GM13977 (cell line): ENCODE measurements at regions not wholly inside any gene's neighbourhood (a gene's known extent, or its start where the extent isn't known, plus 50 kb on each side); places are given as distances from the start of the nearest gene placed in this dataset.

Experiments used
- DNase-seq: peaks from one replicate; pipeline ENCODE4 v3.0.0; 2012; ENCODE audit warnings: low spot score
- in situ Hi-C: fragments of 300-500 bp; cut with MboI; formaldehyde crosslinking; loops from one replicate; pipeline ENCODE4 v1.12.0; 2022; ENCODE audit warnings: low sequenced_read_pairs, low pct_unique_long_range_greater_than_20kb, mixed read lengths, inconsistent platforms; ENCODE audit not compliant: unreplicated experiment
- TF ChIP-seq, protein P1 (sequence below): IDR thresholded peaks from 2 replicates; pipeline ENCODE4 v1.5.1; 2012; ENCODE audit warnings: mild to moderate bottlenecking, control low read depth; ENCODE audit not compliant: insufficient read depth; ENCODE audit errors: extremely low read depth, missing control alignments

DNA sequence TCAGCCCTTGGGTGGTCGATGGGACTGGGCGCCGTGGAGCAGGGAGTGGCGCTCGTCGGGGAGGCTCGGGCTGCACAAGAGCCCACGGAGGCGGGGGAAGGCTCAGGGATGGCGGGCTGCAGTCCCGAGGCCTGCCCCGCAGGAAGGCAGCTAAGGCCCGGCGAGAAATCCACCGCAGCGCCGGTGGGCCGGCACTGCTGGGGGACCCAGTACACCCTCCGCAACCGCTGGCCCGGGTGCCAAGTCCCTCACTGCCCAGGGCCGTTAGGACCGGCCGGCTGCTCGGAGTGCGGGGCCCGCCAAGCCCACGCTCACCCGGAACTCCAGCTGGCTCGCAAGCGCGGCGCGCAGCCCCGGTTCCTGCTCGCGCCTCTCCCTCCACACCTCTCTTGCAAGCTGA lies 138.4 kb downstream of the BAMBI start:
- in situ Hi-C loops = no loop called here
- TF ChIP-seq, protein P1, sequence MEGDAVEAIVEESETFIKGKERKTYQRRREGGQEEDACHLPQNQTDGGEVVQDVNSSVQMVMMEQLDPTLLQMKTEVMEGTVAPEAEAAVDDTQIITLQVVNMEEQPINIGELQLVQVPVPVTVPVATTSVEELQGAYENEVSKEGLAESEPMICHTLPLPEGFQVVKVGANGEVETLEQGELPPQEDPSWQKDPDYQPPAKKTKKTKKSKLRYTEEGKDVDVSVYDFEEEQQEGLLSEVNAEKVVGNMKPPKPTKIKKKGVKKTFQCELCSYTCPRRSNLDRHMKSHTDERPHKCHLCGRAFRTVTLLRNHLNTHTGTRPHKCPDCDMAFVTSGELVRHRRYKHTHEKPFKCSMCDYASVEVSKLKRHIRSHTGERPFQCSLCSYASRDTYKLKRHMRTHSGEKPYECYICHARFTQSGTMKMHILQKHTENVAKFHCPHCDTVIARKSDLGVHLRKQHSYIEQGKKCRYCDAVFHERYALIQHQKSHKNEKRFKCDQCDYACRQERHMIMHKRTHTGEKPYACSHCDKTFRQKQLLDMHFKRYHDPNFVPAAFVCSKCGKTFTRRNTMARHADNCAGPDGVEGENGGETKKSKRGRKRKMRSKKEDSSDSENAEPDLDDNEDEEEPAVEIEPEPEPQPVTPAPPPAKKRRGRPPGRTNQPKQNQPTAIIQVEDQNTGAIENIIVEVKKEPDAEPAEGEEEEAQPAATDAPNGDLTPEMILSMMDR = no peak
- DNase-seq = no peak

DNA sequence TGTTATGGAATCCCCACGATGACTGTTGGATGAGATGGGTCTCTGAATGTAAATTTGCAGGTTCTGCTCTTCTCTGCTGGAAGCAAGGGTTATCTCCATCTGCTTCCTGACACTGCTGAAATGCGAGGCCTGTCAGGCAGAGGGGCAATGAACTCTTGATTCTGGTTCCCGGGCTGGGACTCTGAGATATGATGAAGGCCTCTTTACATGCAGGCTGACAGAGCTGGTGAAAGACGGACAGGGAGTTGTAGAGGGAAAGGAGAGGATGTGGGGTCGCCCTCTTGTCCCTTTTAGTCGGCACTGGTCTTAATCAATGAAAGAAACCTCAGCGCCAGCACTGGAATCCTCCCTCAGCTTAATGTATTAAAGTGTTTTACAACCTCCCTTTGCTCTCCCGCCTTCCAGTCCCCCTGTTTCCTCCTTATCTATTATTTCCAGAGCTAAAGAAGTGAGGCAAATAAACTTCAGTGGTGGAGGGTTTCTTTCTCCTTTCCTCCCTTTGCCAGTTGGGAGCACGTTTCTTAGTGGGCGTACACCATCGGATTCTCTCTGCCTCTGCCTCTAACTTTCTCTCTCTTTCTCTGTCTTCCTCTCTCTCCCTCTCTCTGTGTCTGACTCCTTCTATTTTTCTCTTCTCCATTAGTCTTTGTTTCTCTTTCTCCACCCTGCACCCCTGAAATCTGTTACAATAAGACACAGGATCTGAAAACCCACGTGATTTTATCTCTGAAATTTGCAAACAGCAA lies 145.6 kb downstream of the BAMBI start:
- in situ Hi-C loops = no loop called here
- TF ChIP-seq, protein P1 = no peak
- no peak for DNase-seq

- TF ChIP-seq, protein P1 = no peak
- in situ Hi-C loops = no loop called here
- DNase-seq = no peak
Observed at GRCh38 chr10:28823501-28824075, 146.3 kb downstream of the BAMBI start.

GRCh38 chr10:28833313-28833712 lies 156.0 kb downstream of the BAMBI start:
- in situ Hi-C loops = no loop called here
- TF ChIP-seq, protein P1 = no peak
- no peak for DNase-seq

- in situ Hi-C loops = no loop called here
- DNase-seq = no peak
- TF ChIP-seq, protein P1 = no peak
Observed at GRCh38 chr10:28836435-28836743, 159.1 kb downstream of the BAMBI start.

GRCh38 chr10:28837613-28838390 lies 160.5 kb downstream of the BAMBI start:
- in situ Hi-C loops = no loop called here
- TF ChIP-seq, protein P1 = no peak
- DNase-seq = no peak
